SIG-M5 treated with dmso at 0.1 percent for 504 hours (cell line): ENCODE measurements at regions not wholly inside any gene's neighbourhood (a gene's known extent, or its start where the extent isn't known, plus 50 kb on each side); places are given as distances from the start of the nearest gene placed in this dataset.

ENCODE experiments used
- DNase-seq: peaks from one replicate; lab custom pipeline; 2025; ENCODE audit not compliant: unreplicated experiment; lab: John Stamatoyannopoulos, UW

GRCh38 chr10:29858702-29859267, 200.6 kb downstream of the JCAD start:
- DNase-seq: no peak

GRCh38 chr10:29857843-29858701, 201.3 kb downstream of the JCAD start:
- DNase-seq: peak; percentile 34

- no peak for DNase-seq
These were observed 203.1 kb downstream of the JCAD start for GRCh38 chr10:29856295-29856694.

GRCh38 chr10:29853913-29854312, 205.5 kb downstream of the JCAD start:
- DNase-seq: no peak

- no peak for DNase-seq
These were observed 208.1 kb downstream of the JCAD start for GRCh38 chr10:29851241-29851640.

GRCh38 chr10:29850371-29850770, 209.0 kb downstream of the JCAD start:
- DNase-seq: no peak

- DNase-seq: no peak
These were observed 209.5 kb downstream of the JCAD start for GRCh38 chr10:29849886-29850285.

GRCh38 chr10:29849126-29849833, 210.1 kb downstream of the JCAD start:
- no peak for DNase-seq

- DNase-seq: no peak
These were observed 212.1 kb upstream of the SVIL start for GRCh38 chr10:29846881-29847280.

- no peak for DNase-seq
These were observed 210.4 kb upstream of the SVIL start for GRCh38 chr10:29845166-29845565.

- DNase-seq: no peak
These were observed 208.4 kb upstream of the SVIL start for GRCh38 chr10:29843143-29843542.

GRCh38 chr10:29841724-29842649, 207.2 kb upstream of the SVIL start:
- DNase-seq: peak; percentile 26

- no peak for DNase-seq
These were observed 205.9 kb upstream of the SVIL start for GRCh38 chr10:29840516-29841276.

- DNase-seq: no peak
These were observed 205.2 kb upstream of the SVIL start for GRCh38 chr10:29839826-29840515.

GRCh38 chr10:29838539-29838938, 203.8 kb upstream of the SVIL start:
- no peak for DNase-seq

- DNase-seq: no peak
These were observed 202.8 kb upstream of the SVIL start for GRCh38 chr10:29837586-29837985.

- no peak for DNase-seq
These were observed 201.6 kb upstream of the SVIL start for GRCh38 chr10:29836396-29836795.

GRCh38 chr10:29835055-29835454, 200.3 kb upstream of the SVIL start:
- no peak for DNase-seq
